Progenitor cell of endocrine pancreas (in vitro differentiated cells): ENCODE measurements at regions not wholly inside any gene's neighbourhood (a gene's known extent, or its start where the extent isn't known, plus 50 kb on each side); places are given as distances from the start of the nearest gene placed in this dataset.

Source experiments
- DNase-seq: peaks from one replicate; pipeline ENCODE4 v3.0.0; 2021; ENCODE audit warnings: low spot score; ENCODE audit not compliant: unreplicated experiment
- H3K27ac Mint-ChIP-seq: 2 replicates; pipeline ENCODE4 v1.8.0; 2021; ENCODE audit warnings: mild to moderate bottlenecking, moderate library complexity, mixed read lengths
- H3K27me3 Mint-ChIP-seq: 2 replicates; pipeline ENCODE4 v1.8.0; 2021; ENCODE audit warnings: mixed read lengths
- H3K36me3 Mint-ChIP-seq: 2 replicates; pipeline ENCODE4 v1.8.0; 2022; ENCODE audit warnings: mixed read lengths; ENCODE audit not compliant: insufficient read depth
- H3K4me1 Mint-ChIP-seq: 2 replicates; pipeline ENCODE4 v1.8.0; 2021; ENCODE audit warnings: low read depth, mixed read lengths
- H3K4me3 Mint-ChIP-seq: 2 replicates; pipeline ENCODE4 v1.8.0; 2021; ENCODE audit warnings: low read depth, mild to moderate bottlenecking, moderate library complexity, mixed read lengths
- H3K9me3 Mint-ChIP-seq: 2 replicates; pipeline ENCODE4 v1.8.0; 2021; ENCODE audit warnings: low read depth, mixed read lengths
- TF ChIP-seq, protein P1 (sequence below): fragments of 200-600 bp; sonication (generic); IDR thresholded peaks from one replicate; pipeline ENCODE4 v1.5.0; 2021; ENCODE audit warnings: antibody characterized with exemption, mild to moderate bottlenecking; ENCODE audit not compliant: unreplicated experiment

DNA sequence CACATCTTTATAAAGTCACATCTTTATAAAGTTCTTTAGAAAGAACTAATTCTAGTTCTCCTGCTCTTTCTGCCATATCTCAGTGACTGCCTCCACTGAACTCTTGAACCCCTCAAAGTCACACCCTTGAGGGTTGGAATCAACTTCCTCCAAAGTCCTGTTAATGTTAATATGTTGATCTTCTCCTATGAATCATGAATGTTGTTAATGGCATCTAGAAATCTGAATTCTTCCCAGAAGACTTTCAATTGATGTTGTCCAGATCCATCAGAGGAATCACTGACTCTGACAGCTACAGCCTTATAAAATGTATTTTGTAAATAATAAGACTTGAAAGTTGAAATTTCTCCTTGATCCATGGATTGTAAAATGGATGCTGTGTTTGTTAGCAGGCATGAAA is 213.4 kb downstream of the COX7C start:
- Mint-ChIP-seq H3K4me3 (no peak overlapping the region), H3K27me3 (no peaks in the 10 kb centered on the region), H3K9me3 (peaks cover 10% of the 10 kb centered on the region), H3K27ac (no peak overlapping the region), H3K36me3 (no peaks in the 10 kb centered on the region), H3K4me1 (no peaks in the 10 kb centered on the region)
- DNase-seq: no peak
- TF ChIP-seq, protein P1, sequence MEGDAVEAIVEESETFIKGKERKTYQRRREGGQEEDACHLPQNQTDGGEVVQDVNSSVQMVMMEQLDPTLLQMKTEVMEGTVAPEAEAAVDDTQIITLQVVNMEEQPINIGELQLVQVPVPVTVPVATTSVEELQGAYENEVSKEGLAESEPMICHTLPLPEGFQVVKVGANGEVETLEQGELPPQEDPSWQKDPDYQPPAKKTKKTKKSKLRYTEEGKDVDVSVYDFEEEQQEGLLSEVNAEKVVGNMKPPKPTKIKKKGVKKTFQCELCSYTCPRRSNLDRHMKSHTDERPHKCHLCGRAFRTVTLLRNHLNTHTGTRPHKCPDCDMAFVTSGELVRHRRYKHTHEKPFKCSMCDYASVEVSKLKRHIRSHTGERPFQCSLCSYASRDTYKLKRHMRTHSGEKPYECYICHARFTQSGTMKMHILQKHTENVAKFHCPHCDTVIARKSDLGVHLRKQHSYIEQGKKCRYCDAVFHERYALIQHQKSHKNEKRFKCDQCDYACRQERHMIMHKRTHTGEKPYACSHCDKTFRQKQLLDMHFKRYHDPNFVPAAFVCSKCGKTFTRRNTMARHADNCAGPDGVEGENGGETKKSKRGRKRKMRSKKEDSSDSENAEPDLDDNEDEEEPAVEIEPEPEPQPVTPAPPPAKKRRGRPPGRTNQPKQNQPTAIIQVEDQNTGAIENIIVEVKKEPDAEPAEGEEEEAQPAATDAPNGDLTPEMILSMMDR: no peak

DNA sequence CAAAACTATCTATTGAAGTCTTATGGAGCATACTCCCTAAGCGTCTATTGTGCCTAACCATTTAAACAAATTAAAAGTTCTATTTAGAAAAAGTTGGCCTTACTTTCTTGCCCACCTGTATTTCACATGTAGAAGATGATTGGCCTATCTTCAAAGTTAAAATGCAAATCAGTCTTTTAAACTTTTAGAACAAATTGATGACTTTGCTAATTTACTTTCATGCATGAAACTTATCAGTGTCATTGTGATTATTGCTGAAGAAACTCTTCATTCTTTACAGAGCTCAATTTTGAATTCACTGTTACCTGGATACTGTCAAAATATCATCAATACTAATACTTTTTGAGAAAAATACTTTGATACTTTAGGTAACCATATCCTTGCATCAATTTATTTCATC is 216.1 kb downstream of the COX7C start:
- H3K27ac Mint-ChIP-seq: no peak overlapping the region
- H3K27me3 Mint-ChIP-seq: no peaks in the 10 kb centered on the region
- DNase-seq: no peak
- no peaks in the 10 kb centered on the region for H3K4me1 Mint-ChIP-seq
- H3K36me3 Mint-ChIP-seq: no peaks in the 10 kb centered on the region
- TF ChIP-seq, protein P1: no peak
- peaks cover 7% of the 10 kb centered on the region for H3K9me3 Mint-ChIP-seq
- H3K4me3 Mint-ChIP-seq: no peak overlapping the region

DNA sequence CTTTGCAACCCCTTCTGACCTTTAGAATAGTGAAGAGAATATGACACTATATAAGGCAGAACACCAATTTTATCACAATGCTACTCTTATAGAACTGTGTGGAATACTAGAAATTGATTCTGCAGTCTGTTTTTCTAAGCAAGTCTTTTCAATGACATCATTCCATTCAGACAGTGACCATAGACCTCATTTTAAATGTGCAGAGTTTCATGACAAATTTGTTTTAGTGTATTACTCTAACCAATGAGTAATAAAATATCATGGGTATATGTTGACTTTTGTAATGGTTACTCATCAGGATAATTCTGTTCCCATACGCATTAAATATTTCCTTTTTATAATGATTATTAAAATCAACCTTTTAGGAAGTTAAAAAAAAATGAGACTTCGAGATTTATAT is 219.9 kb downstream of the COX7C start:
- no peaks in the 10 kb centered on the region for H3K9me3 Mint-ChIP-seq
- no peaks in the 10 kb centered on the region for H3K27me3 Mint-ChIP-seq
- H3K4me3 Mint-ChIP-seq: no peak overlapping the region
- TF ChIP-seq, protein P1: no peak
- no peaks in the 10 kb centered on the region for H3K36me3 Mint-ChIP-seq
- H3K27ac Mint-ChIP-seq: no peak overlapping the region
- DNase-seq: no peak
- H3K4me1 Mint-ChIP-seq: no peaks in the 10 kb centered on the region

DNA sequence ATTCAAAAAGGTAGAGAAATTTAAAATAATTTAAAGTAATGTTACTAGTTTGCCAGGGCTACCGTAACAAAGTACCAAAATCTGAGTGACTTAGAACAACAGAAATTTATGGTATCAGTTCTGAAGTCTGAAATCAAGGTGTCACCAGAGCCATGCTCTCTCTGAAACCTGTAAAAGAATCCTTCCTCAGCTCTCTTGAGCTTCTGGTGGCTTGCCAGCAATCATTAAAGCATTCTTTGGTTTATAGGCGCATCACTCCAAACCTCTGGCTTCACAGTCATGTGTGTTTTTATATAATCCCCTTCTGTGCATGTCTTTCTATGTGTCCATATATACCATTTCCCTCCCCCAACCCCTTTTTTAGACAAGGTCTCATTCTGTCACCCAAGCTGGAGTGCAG is 220.3 kb downstream of the COX7C start:
- Mint-ChIP-seq H3K4me3 (no peak overlapping the region), H3K4me1 (no peaks in the 10 kb centered on the region), H3K9me3 (peaks cover under 1% of the 10 kb centered on the region), H3K27me3 (no peaks in the 10 kb centered on the region), H3K27ac (no peak overlapping the region), H3K36me3 (no peaks in the 10 kb centered on the region)
- DNase-seq: no peak
- TF ChIP-seq, protein P1: no peak

DNA sequence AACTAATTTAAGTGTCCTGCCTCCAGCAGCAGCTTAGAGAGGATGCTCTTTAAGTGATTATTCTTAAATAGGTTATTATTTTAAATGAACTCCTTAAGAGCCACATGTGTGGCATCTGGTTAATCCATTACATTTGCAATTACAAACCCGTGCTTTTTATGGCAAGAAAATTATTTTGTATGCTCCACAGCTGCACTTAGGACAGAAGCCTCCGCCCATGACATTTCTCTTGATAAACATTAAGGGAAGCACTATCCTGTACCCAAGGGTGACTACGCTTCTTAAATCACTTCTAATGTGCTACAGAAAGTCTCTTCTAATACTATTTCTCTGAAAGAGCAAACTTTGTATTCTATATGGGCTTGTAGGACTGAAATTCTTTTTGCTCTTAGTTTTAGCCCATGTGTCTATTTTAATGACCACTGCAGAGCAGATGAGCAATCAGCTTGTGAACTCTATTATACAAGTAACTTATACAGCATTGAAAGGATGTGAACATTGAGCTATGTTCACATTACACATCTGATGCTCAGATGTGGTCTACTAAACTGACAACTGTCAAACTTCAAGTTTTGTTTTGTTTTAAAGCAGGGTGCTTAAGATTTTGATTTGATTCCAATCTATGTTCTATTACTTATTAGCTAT is 223.4 kb downstream of the COX7C start:
- H3K27ac Mint-ChIP-seq: no peak overlapping the region
- no peaks in the 10 kb centered on the region for H3K4me1 Mint-ChIP-seq
- no peak for DNase-seq
- H3K27me3 Mint-ChIP-seq: no peaks in the 10 kb centered on the region
- H3K9me3 Mint-ChIP-seq: peaks cover 3% of the 10 kb centered on the region
- TF ChIP-seq, protein P1: no peak
- no peak overlapping the region for H3K4me3 Mint-ChIP-seq
- no peaks in the 10 kb centered on the region for H3K36me3 Mint-ChIP-seq
